Ramos (cell line): ENCODE measurements at regions not wholly inside any gene's neighbourhood (a gene's known extent, or its start where the extent isn't known, plus 50 kb on each side); places are given as distances from the start of the nearest gene placed in this dataset.

ENCODE experiments used
- in situ Hi-C: fragments of 300-500 bp; cut with MboI; formaldehyde crosslinking; loops from one replicate; pipeline ENCODE4 v1.14.3; 2022; ENCODE audit warnings: low sequenced_read_pairs; ENCODE audit not compliant: unreplicated experiment

DNA sequence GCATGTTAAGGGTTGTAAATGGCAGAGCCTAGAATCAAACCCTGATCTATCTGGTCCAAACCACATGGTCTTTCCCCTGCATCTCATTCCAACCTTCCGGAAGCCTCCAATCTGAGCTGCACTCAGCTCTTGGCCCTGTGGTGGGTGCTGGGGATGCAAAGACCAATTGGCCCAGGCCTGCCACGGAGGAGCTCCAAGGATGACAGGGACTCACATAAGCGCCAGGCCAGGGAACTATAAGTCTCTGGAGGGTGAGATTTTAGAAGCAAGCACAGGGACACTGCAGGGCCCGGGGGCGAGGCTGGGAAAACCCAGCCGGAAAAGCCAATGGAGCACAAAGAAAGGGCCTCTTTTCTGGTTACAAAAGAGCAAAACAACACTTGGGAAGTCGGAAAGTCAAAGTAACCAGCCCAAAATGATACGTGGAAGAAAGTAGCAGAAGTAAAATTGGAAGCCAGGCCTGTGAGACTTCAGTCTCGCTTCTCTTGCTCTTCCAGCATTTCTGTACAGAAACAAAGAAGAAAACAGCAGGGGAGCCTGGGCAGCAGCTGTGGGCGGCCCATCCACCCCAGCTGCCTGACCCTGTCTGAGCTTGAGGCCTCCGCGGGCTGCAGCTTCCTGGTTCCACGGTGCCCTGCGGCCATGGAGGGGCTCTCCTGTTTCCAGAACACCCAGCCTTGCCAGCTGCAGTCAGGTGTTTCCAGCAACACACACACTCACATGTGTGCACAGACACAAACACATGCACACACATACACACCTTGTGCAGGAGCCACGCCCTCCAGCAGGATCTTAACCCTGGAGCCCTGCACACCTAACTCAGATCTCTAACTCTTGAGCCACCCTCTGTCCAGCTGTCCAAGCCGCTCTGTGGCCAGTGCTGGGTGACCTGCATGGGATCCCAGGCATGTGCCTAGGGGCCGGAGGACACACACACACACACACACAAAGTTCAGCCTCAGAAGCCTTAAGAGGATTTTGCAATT lies 178.2 kb downstream of the BCL11B start:
- in situ Hi-C loops: no loop called here

- in situ Hi-C loops: no loop called here
These were observed 177.1 kb downstream of the BCL11B start for GRCh38 chr14:99094901-99095300.

DNA sequence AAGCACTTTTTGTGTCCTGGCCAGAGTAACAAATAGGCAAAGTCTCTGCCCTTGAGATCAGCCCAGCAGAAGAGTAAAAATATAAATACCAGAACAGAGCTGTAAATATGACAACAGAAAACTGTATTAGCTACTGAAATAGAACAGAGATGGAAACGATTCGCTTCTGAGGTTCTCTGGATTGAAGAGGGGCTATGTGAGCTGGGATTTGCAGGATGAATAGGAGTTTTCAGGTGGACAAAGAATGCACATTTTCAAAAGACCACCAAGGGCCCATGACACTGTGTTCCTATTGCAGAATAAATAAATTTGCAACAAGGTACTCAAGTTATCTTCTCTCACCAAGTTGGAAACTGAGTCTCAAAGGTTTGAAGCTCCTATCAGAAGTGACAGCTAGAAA lies 176.6 kb downstream of the BCL11B start:
- in situ Hi-C loops: no loop called here

- in situ Hi-C loops: no loop called here
These were observed 173.8 kb downstream of the BCL11B start for GRCh38 chr14:99098199-99098598.

DNA sequence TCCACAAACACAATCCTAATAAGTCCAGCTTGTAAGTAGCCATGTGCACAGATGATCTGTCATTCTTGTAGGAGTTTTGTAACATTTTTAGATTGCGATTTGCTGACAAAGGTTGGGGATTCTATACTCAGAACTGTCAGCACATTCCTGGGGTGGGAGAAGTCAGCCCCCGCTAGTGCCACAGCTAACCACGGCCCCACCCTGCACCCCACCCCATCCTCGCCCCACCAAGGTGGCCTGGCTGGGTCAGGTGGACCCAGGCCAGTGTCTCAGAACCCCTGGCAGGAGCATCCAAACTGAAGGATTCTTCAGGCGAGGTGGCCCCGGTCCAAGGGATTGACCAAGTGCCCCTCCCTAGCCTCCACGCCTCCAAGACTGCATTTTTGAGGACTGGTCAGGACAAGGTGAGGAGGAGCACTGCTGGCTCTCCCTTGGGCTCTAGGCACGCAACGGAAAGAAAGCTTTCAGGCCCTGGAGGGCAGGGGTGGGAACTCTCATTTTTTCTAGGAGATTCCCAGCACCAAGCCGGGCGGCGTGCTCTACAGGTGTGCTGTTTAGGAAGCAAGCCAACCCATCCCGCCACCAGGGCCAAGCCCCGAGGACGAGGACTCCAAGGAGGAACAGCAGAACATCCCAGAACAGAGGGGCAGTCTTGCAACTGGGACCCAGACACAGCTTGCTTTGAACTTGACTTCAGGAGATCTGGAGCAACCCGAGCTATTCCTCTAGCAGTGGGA lies 172.8 kb downstream of the BCL11B start:
- in situ Hi-C loops: no loop called here

DNA sequence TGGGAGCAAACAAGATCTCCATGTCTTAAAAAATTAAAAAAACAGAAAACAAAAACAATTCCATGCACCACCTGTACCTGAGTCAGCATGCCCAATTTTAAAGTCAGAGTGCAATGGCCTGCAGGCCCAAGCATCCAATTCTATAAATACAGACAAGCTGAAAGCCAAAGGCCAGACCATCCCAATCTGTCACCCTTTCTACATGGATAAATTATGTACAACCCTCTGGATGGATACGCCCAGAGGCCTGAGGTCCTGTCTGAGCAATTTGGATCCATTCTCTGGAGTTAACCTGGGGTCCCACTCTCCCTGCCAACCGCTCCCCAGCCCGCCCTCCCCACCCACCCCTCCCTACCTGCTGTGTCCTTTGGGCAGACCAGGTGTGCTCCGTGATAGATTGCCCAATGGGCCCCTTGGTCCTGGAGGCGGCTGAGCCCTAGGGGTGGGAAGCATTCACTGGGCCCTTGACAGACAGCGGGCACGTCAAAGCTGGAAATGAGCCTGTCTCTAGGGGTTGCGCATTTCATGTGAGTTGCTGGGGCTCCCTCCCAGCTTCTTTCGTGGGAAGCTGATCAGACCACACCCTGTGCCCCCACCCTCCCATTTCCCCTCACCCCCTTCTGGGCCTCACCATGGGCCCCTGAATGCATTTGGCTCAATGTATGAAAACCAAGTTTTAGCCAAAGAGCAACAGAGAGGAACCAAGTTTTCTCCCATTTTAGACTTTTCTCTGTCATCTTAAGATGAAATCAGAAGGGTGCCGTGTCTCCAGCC lies 171.3 kb downstream of the BCL11B start:
- in situ Hi-C loops: no loop called here

GRCh38 chr14:99101855-99102461 lies 170.0 kb downstream of the BCL11B start:
- in situ Hi-C loops: no loop called here

- in situ Hi-C loops: no loop called here
These were observed 155.2 kb downstream of the BCL11B start for GRCh38 chr14:99116741-99117295.

DNA sequence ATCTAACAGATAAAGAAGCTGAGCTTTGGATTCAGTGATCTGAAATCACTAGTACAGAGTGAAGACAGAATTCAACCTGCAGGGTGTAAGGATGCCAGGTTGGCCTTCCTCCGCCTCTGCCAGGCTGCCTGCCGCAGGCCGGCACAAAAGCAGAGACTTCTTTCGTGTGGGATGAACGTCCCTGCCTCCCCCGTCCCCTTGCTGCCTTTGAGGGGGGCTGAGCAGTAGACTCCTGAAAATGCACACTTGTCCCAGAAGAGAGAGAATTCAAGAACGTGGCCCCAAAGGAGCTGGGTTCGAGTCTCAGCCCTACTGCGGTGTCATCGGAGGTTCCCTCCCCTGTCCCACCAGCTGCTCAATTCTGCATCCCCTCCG lies 154.3 kb downstream of the BCL11B start:
- in situ Hi-C loops: no loop called here

DNA sequence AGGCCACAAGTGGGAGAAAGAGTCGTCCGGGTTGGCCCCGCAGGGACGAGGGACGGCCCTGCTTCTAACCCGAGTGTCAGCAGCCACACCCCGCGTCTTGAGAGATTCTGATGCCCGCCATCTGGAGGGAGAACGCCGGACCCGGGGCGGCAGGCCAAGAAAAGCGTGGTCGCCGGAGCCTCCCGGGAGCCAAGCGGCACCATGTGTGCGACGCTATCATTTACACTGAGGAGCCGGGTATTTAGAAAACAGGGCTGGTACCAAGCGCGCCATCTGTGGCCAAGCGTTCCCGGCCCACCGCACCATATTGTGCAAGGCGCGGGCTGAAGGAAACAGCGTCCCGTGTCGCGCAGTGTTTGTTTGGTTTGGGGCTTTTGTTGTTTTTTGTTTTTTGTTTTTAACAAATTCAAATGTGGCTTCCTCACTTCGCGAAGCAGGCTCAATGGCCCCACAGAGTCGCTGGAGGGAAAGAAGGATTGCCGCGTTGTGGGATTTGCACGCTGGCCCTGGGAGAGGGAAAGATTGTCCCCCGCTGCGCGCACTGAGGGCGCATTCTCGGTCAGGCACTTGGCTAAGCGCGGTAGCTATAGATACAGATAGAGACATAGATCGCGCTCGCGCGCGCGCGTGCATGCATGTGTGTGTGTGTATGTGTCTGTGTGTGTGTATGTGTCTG lies 153.8 kb downstream of the BCL11B start:
- in situ Hi-C loops: no loop called here

DNA sequence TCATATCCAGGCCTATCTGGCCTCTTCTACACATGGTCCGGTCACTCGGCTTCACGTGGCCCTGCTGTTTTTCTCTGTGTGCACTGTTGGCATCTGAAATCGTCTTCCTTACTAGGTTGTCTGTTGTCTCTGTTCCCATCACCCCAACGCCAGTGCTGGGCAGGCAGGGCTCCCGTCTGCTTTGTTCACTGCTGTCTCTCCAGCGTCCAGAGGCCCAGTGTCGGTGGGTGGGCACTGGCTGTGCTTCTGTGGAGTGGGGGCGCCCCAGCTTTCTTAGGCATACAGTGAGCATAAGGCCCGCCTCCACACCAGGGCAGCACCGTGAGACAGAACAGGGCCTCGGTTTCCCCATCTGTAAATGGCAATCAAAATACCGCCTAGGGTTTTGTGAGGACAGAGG lies 153.1 kb downstream of the BCL11B start:
- in situ Hi-C loops: no loop called here
